ENCODE measurements at regions not wholly inside any gene's neighbourhood (a gene's known extent, or its start where the extent isn't known, plus 50 kb on each side); places are given as distances from the start of the nearest gene placed in this dataset.

DNA sequence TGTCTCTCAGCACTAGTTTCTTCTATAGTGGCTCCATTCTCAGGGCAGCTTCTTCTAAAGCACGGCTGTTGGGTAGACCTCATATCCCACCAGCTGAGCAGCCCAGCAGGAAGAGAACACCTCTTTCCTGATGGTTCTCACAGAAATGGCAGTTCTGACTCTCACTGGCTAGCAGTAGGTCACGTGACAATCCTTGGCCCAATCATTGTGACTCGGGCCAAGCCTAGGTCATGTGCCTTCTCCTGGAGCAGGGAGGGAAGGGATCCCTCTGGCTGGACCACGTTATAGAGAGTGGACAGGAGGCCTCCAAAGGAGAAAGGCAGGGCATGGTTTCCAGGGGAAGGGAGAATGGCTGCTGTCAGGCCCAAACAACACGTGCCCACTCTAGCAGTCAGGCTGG lies 149.1 kb downstream of the AACS start:
- no peak overlapping the region for H3K4me3 ChIP-seq (ENCODE audit: low read length)
- H3F3A ChIP-seq (ENCODE audit: insufficient read depth, low read length, poor library complexity, severe bottlenecking) = no peaks in the 10 kb centered on the region
- H3K9me2 ChIP-seq (ENCODE audit: insufficient read depth, low read length) = no peaks in the 10 kb centered on the region
- TF ChIP-seq POLR2AphosphoS5 (IDR thresholded peaks at IDR 0.05) = no peak
- TF ChIP-seq, protein P1, sequence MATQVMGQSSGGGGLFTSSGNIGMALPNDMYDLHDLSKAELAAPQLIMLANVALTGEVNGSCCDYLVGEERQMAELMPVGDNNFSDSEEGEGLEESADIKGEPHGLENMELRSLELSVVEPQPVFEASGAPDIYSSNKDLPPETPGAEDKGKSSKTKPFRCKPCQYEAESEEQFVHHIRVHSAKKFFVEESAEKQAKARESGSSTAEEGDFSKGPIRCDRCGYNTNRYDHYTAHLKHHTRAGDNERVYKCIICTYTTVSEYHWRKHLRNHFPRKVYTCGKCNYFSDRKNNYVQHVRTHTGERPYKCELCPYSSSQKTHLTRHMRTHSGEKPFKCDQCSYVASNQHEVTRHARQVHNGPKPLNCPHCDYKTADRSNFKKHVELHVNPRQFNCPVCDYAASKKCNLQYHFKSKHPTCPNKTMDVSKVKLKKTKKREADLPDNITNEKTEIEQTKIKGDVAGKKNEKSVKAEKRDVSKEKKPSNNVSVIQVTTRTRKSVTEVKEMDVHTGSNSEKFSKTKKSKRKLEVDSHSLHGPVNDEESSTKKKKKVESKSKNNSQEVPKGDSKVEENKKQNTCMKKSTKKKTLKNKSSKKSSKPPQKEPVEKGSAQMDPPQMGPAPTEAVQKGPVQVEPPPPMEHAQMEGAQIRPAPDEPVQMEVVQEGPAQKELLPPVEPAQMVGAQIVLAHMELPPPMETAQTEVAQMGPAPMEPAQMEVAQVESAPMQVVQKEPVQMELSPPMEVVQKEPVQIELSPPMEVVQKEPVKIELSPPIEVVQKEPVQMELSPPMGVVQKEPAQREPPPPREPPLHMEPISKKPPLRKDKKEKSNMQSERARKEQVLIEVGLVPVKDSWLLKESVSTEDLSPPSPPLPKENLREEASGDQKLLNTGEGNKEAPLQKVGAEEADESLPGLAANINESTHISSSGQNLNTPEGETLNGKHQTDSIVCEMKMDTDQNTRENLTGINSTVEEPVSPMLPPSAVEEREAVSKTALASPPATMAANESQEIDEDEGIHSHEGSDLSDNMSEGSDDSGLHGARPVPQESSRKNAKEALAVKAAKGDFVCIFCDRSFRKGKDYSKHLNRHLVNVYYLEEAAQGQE (IDR thresholded peaks at IDR 0.05; ENCODE audit: borderline replicate concordance) = no peak
- TF ChIP-seq TAF1 (IDR thresholded peaks at IDR 0.05; ENCODE audit: low read depth) = no peak
- no peak for TF ChIP-seq EP300 (conservative IDR thresholded peaks at IDR 0.05; ENCODE audit: poor library complexity, severe bottlenecking)
- no peak for TF ChIP-seq RAD21 (conservative IDR thresholded peaks at IDR 0.05)
- no peak for TF ChIP-seq MXI1 (conservative IDR thresholded peaks at IDR 0.05; ENCODE audit: poor library complexity, severe bottlenecking)
- TF ChIP-seq EZH2 (IDR thresholded peaks at IDR 0.05; ENCODE audit: borderline replicate concordance, insufficient read depth, low read length, poor library complexity, severe bottlenecking) = no peak
- no peak for TF ChIP-seq SMC3 (conservative IDR thresholded peaks at IDR 0.05; ENCODE audit: poor library complexity)
- TF ChIP-seq, protein P2, sequence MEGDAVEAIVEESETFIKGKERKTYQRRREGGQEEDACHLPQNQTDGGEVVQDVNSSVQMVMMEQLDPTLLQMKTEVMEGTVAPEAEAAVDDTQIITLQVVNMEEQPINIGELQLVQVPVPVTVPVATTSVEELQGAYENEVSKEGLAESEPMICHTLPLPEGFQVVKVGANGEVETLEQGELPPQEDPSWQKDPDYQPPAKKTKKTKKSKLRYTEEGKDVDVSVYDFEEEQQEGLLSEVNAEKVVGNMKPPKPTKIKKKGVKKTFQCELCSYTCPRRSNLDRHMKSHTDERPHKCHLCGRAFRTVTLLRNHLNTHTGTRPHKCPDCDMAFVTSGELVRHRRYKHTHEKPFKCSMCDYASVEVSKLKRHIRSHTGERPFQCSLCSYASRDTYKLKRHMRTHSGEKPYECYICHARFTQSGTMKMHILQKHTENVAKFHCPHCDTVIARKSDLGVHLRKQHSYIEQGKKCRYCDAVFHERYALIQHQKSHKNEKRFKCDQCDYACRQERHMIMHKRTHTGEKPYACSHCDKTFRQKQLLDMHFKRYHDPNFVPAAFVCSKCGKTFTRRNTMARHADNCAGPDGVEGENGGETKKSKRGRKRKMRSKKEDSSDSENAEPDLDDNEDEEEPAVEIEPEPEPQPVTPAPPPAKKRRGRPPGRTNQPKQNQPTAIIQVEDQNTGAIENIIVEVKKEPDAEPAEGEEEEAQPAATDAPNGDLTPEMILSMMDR (IDR thresholded peaks at IDR 0.05; ENCODE audit: poor library complexity, severe bottlenecking) = no peak
- H3K27ac ChIP-seq (ENCODE audit: low read length) = no peak overlapping the region
- no peak overlapping the region for H2AFZ ChIP-seq (ENCODE audit: low read depth, low read length)
- H4K20me1 ChIP-seq (ENCODE audit: insufficient read depth) = no peaks in the 10 kb centered on the region
- H3K9me3 ChIP-seq (ENCODE audit: low read length) = no peaks in the 10 kb centered on the region
- H3K79me2 ChIP-seq (replicated peaks; ENCODE audit: insufficient read depth, low read length) = no peaks in the 10 kb centered on the region
- no peaks in the 10 kb centered on the region for H3K36me3 ChIP-seq (ENCODE audit: insufficient read depth, low read length)
- H3K27me3 ChIP-seq (ENCODE audit: insufficient read depth, low read depth, low read length) = no peaks in the 10 kb centered on the region
- no peak overlapping the region for H3K9ac ChIP-seq (ENCODE audit: low read length)
- no peak overlapping the region for H3K4me2 ChIP-seq (ENCODE audit: low read length)

DNA sequence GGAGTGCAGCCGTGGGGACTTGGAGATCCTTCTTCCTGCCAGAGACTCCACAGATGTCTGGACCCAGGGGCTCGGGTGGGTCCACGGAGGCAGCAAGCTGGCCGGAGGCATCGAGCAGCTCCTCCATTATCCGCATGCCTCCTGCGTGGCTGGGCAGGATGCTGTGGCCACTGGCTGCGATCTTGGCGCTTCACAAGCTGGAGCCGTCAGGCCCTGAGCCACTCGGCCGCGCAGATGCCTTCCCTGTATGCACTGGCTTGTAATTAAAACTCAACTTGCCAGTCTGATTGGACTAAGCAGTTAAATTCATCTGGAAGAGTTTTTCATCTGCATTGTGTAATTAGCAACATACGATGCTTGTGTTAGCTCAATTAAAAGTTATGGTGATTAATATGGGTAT lies 151.5 kb downstream of the AACS start:
- TF ChIP-seq POLR2AphosphoS5 (IDR thresholded peaks at IDR 0.05) (no peak), MXI1 (conservative IDR thresholded peaks at IDR 0.05; ENCODE audit: poor library complexity, severe bottlenecking) (no peak), EZH2 (IDR thresholded peaks at IDR 0.05; ENCODE audit: borderline replicate concordance, insufficient read depth, low read length, poor library complexity, severe bottlenecking) (no peak), TAF1 (IDR thresholded peaks at IDR 0.05; ENCODE audit: low read depth) (no peak), RAD21 (conservative IDR thresholded peaks at IDR 0.05) (no peak), SMC3 (conservative IDR thresholded peaks at IDR 0.05; ENCODE audit: poor library complexity) (no peak), EP300 (conservative IDR thresholded peaks at IDR 0.05; ENCODE audit: poor library complexity, severe bottlenecking) (no peak)
- TF ChIP-seq, protein P2 (IDR thresholded peaks at IDR 0.05; ENCODE audit: poor library complexity, severe bottlenecking) = no peak
- TF ChIP-seq, protein P1 (IDR thresholded peaks at IDR 0.05; ENCODE audit: borderline replicate concordance) = no peak
- Histone ChIP-seq H3F3A (ENCODE audit: insufficient read depth, low read length, poor library complexity, severe bottlenecking) (no peaks in the 10 kb centered on the region), H3K9me3 (ENCODE audit: low read length) (no peaks in the 10 kb centered on the region), H3K4me3 (ENCODE audit: low read length) (no peak overlapping the region), H3K9me2 (ENCODE audit: insufficient read depth, low read length) (no peaks in the 10 kb centered on the region), H4K20me1 (ENCODE audit: insufficient read depth) (no peaks in the 10 kb centered on the region), H3K9ac (ENCODE audit: low read length) (no peak overlapping the region), H3K27me3 (ENCODE audit: insufficient read depth, low read depth, low read length) (no peaks in the 10 kb centered on the region), H3K4me2 (ENCODE audit: low read length) (no peak overlapping the region), H3K27ac (ENCODE audit: low read length) (no peak overlapping the region), H3K79me2 (replicated peaks; ENCODE audit: insufficient read depth, low read length) (no peaks in the 10 kb centered on the region), H2AFZ (ENCODE audit: low read depth, low read length) (no peak overlapping the region), H3K36me3 (ENCODE audit: insufficient read depth, low read length) (no peaks in the 10 kb centered on the region)
